IMR-90 (cell line): ENCODE measurements at regions not wholly inside any gene's neighbourhood (a gene's known extent, or its start where the extent isn't known, plus 50 kb on each side); places are given as distances from the start of the nearest gene placed in this dataset.

Source experiments
- ATAC-seq: fragments of 200-7000 bp; cut with Tn5 transposase; 2 replicates; pipeline ENCODE4 v1.9.1; 2020; ENCODE audit warnings: low read depth, mild to moderate bottlenecking, moderate library complexity
- BruUV-seq: library from RNA; stranded (reverse); fragments of 400-500 nt; replicated peaks from 2 replicates; lab custom pipeline; 2021; lab: Mats Ljungman, UMichigan
- CTCF ChIA-PET: fragments of 300-600 bp; formaldehyde crosslinking; extraction: SDS; loops from one replicate; lab custom pipeline; 2021; ENCODE audit warnings: antibody characterized with exemption; lab: Yijun Ruan, JAX
- POLR2A ChIA-PET: fragments of 300-600 bp; sonication (Branson Sonifier 250); formaldehyde crosslinking; loops from one replicate; lab custom pipeline; 2022; ENCODE audit warnings: antibody characterized with exemption; ENCODE audit not compliant: unreplicated experiment; lab: Charles Lee
- DNase-seq: peaks from one replicate; pipeline ENCODE4 v3.0.0; 2013
- H2AFZ ChIP-seq: replicated peaks from 2 replicates; pipeline ENCODE3; 2013; ENCODE audit warnings: low read length, mild to moderate bottlenecking; ENCODE audit not compliant: poor library complexity
- H2AK5ac ChIP-seq: 2 replicates; pipeline ENCODE4 v1.6.1; 2013; ENCODE audit warnings: low read depth, low read length, inconsistent platforms
- H2AK9ac ChIP-seq: replicated peaks from 2 replicates; pipeline ENCODE3; 2013; ENCODE audit warnings: mild to moderate bottlenecking, low read depth, low read length, moderate library complexity; ENCODE audit not compliant: poor library complexity
- H2BK120ac ChIP-seq: 2 replicates; pipeline ENCODE4 v1.6.1; 2013; ENCODE audit warnings: low read depth, low read length, inconsistent platforms
- H2BK15ac ChIP-seq: 3 replicates; pipeline ENCODE4 v1.6.1; 2013; ENCODE audit warnings: low read depth, low read length, inconsistent platforms
- H2BK20ac ChIP-seq: 2 replicates; pipeline ENCODE4 v1.6.1; 2013; ENCODE audit warnings: low read depth, mild to moderate bottlenecking, inconsistent platforms, low read length, moderate library complexity
- H2BK5ac ChIP-seq: 2 replicates; pipeline ENCODE4 v1.6.1; 2013; ENCODE audit warnings: mild to moderate bottlenecking, low read depth, low read length, inconsistent platforms; ENCODE audit not compliant: poor library complexity, severe bottlenecking
- H3K14ac ChIP-seq: replicated peaks from 2 replicates; pipeline ENCODE4 v1.6.1; 2013; ENCODE audit warnings: low read depth, low read length, inconsistent platforms
- H3K18ac ChIP-seq: 2 replicates; pipeline ENCODE4 v1.6.1; 2013; ENCODE audit warnings: low read depth, low read length, control low read depth
- H3K23ac ChIP-seq: 2 replicates; pipeline ENCODE4 v1.6.1; 2013; ENCODE audit warnings: low read depth, low read length, inconsistent platforms
- H3K27ac ChIP-seq: 2 replicates; pipeline ENCODE4 v1.5.1; 2013; ENCODE audit warnings: mild to moderate bottlenecking, control low read depth, low read length; ENCODE audit not compliant: insufficient read depth
- H3K27me3 ChIP-seq: 2 replicates; pipeline ENCODE4 v1.6.1; 2013; ENCODE audit warnings: low read length; ENCODE audit not compliant: control insufficient read depth, insufficient read depth
- H3K36me3 ChIP-seq: 2 replicates; pipeline ENCODE4 v1.6.1; 2013; ENCODE audit warnings: low read length, mixed read lengths; ENCODE audit not compliant: control insufficient read depth, insufficient read depth
- H3K4ac ChIP-seq: 2 replicates; pipeline ENCODE4 v1.6.1; 2013; ENCODE audit warnings: low read depth, low read length, inconsistent platforms
- H3K4me1 ChIP-seq: 2 replicates; pipeline ENCODE4 v1.6.1; 2013; ENCODE audit warnings: low read length, mixed read lengths; ENCODE audit not compliant: control insufficient read depth, insufficient read depth
- H3K4me2 ChIP-seq: 2 replicates; pipeline ENCODE4 v1.6.1; 2013; ENCODE audit warnings: low read depth, mild to moderate bottlenecking, control low read depth, low read length, moderate library complexity
- H3K4me3 ChIP-seq: 2 replicates; pipeline ENCODE4 v1.5.1; 2013; ENCODE audit warnings: low read depth, mild to moderate bottlenecking, control low read depth, low read length, moderate library complexity; ENCODE audit not compliant: insufficient read depth
- H3K56ac ChIP-seq: 2 replicates; pipeline ENCODE4 v1.6.1; 2013; ENCODE audit warnings: low read length, inconsistent platforms; ENCODE audit not compliant: insufficient read depth; ENCODE audit errors: extremely low read depth
- H3K79me1 ChIP-seq, 2 experiments: 2 replicates each; pipeline ENCODE4 v1.6.1; 2013; ENCODE audit warnings: low read length in 2 of 2, inconsistent platforms in 1 of 2, low read depth in 1 of 2
- H3K9ac ChIP-seq: 2 replicates; pipeline ENCODE4 v1.6.1; 2013; ENCODE audit warnings: low read depth, low read length, control low read depth
- H3K9me1 ChIP-seq: 2 replicates; pipeline ENCODE4 v1.6.1; 2013; ENCODE audit warnings: low read length, inconsistent platforms; ENCODE audit not compliant: insufficient read depth
- H3K9me3 ChIP-seq: 2 replicates; pipeline ENCODE4 v1.6.1; 2013; ENCODE audit warnings: low read length; ENCODE audit not compliant: control insufficient read depth, insufficient read depth
- H4K20me1 ChIP-seq: 2 replicates; pipeline ENCODE4 v1.6.1; 2013; ENCODE audit warnings: low read length, inconsistent platforms; ENCODE audit not compliant: insufficient read depth
- H4K5ac ChIP-seq: 2 replicates; pipeline ENCODE4 v1.6.1; 2013; ENCODE audit warnings: mild to moderate bottlenecking, low read depth, low read length, control low read depth
- H4K8ac ChIP-seq, 2 experiments: 2 replicates each; pipeline ENCODE4 v1.6.1; 2013; ENCODE audit warnings: low read depth in 2 of 2, low read length in 2 of 2, control low read depth in 1 of 2, inconsistent platforms in 1 of 2
- H4K91ac ChIP-seq: 2 replicates; pipeline ENCODE4 v1.6.1; 2013; ENCODE audit warnings: low read depth, low read length, inconsistent platforms; ENCODE audit not compliant: insufficient read depth
- NFE2L2 ChIP-seq: fragments of 150-350 bp; IDR thresholded peaks from 2 replicates; pipeline ENCODE4 v1.6.1; 2016; ENCODE audit warnings: low read depth, mild to moderate bottlenecking, low read length
- WGBS, 2 experiments: methylation state at CpG; one replicate each; pipeline versions ENCODE4 v1.1.5 to v1.1.7; 2013; ENCODE audit warnings: missing lambda C conversion rate in 2 of 2; ENCODE audit not compliant: insufficient read length in 1 of 2; ENCODE audit errors: extremely low coverage in 2 of 2; 5-methylcytosine and 5-hydroxymethylcytosine counted together
- dilution Hi-C: fragments of 300-500 bp; cut with HindIII; formaldehyde crosslinking; loops from one replicate; pipeline ENCODE4 v1.14.3; 2018; ENCODE audit warnings: low sequenced_read_pairs; ENCODE audit not compliant: unreplicated experiment
- in situ Hi-C: fragments of 300-500 bp; cut with MboI; formaldehyde crosslinking; loops from 3 replicates; pipeline ENCODE4 v1.14.3; 2019; ENCODE audit warnings: low sequenced_read_pairs, inconsistent platforms, mixed read lengths
- intact Hi-C: fragments of 100-400 bp; cut with micrococcal nuclease; formaldehyde crosslinking; loops from 2 replicates; pipeline ENCODE4 v1.10.0; 2022
- TF ChIP-seq, protein P1 (sequence below): fragments of 150-350 bp; IDR thresholded peaks from 2 replicates; pipeline ENCODE4 v1.6.1; 2016; ENCODE audit warnings: low read depth, mild to moderate bottlenecking, low read length, moderate library complexity, borderline replicate concordance

DNA sequence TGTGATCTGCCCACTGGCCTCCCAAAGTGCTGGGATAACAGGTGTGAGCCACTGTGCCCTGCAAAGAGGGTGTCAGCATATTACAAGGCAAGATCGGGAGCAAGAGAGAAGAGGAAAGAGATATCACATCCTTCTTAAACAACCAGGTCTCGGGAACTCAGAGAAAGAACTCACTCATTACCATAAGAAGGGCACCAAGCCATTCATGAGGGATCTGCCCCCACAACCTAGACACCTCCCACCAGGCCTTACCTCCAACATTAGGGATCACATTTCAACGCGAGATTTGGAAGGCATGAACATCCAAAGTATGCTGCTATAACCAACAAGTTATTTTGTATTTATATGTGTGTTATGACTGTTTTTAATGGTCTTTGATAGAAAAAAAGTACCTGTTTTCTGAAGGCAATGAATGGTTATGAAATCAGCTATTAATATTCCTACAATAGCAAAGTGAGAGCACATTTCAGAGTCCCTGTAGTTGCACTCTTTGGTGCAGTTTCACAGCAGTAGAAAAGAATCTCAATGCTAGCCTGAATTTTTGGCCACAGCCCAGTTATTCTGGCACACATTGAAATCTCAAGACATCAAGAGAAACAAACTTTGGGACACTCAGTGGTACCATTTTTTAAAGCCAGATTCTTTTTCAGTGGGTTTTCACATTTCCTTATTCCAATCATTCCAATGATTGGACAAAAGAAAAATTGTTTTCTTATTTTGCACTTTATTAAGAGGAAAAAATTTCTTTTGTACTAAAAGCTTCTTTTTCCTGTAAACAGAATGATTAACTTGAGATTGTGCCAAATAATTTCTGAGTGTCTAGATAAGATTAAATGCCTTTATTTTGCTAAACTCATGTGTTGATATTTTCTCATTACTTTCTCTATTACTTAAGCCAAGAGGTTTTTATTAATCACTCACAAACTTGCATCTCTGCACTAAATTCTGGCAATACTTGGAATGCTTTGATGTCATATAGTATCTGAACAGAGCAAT, 582.6 kb upstream of the ATP2B1 start:
- Histone ChIP-seq H3K4me3 (no peak overlapping the region), H4K8ac (no peak overlapping the region), H3K4ac (no peak overlapping the region), H2BK15ac (no peak overlapping the region), H3K9ac (no peak overlapping the region), H3K36me3 (no peaks in the 10 kb centered on the region), H3K79me1 (no peaks in the 10 kb centered on the region), H3K23ac (no peak overlapping the region), H3K9me1 (no peaks in the 10 kb centered on the region), H3K4me2 (no peak overlapping the region), H3K4me1 (no peaks in the 10 kb centered on the region), H3K18ac (no peak overlapping the region), H2BK5ac (no peak overlapping the region), H3K27me3 (no peaks in the 10 kb centered on the region), H2AFZ (no peak overlapping the region), H4K20me1 (no peaks in the 10 kb centered on the region), H3K56ac (no peak overlapping the region), H3K9me3 (no peaks in the 10 kb centered on the region), H2BK120ac (no peak overlapping the region), H2AK5ac (no peak overlapping the region), H4K5ac (no peak overlapping the region), H3K14ac (no peak overlapping the region), H2AK9ac (no peak overlapping the region), H2BK20ac (no peak overlapping the region), H3K27ac (no peak overlapping the region), H4K91ac (no peak overlapping the region)
- DNase-seq = no peak
- ChIA-PET POLR2A (no interaction called here), CTCF (no interaction called here)
- WGBS, 2 experiments = no CpG with 5 or more reads among the region's 4 CpGs
- BruUV-seq = no TSS peak
- no peak for TF ChIP-seq NFE2L2
- TF ChIP-seq, protein P1, sequence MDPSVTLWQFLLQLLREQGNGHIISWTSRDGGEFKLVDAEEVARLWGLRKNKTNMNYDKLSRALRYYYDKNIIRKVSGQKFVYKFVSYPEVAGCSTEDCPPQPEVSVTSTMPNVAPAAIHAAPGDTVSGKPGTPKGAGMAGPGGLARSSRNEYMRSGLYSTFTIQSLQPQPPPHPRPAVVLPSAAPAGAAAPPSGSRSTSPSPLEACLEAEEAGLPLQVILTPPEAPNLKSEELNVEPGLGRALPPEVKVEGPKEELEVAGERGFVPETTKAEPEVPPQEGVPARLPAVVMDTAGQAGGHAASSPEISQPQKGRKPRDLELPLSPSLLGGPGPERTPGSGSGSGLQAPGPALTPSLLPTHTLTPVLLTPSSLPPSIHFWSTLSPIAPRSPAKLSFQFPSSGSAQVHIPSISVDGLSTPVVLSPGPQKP = no peak
- dilution Hi-C loops = no loop called here
- intact Hi-C loops = no loop called here
- ATAC-seq = no peak
- in situ Hi-C loops = no loop called here
